ENCODE measurements at regions not wholly inside any gene's neighbourhood (a gene's known extent, or its start where the extent isn't known, plus 50 kb on each side); places are given as distances from the start of the nearest gene placed in this dataset.

- in situ Hi-C loops (cut with MboI; ENCODE audit: low pct_unique_long_range_greater_than_20kb in 2 of 9, low sequenced_read_pairs in 9 of 9, unreplicated experiment in 9 of 9) = no loop called here
- Histone ChIP-seq H3K4me1 (replicated peaks in 1 of 2) (no peaks in the 10 kb centered on the region), H3K27ac (no peak overlapping the region), H3K4me3 (no peak overlapping the region)
- no peak for ATAC-seq (replicated peaks in 6 of 8)
- 33 to 97% (median 82%) methylated on average over 2 to 3 of the region's 3 CpGs for WGBS, 10 experiments
Observed at GRCh38 chr2:11060376-11061169, 94.7 kb upstream of the SLC66A3 start.

- WGBS, 10 experiments = 4 to 100% (median 68%) methylated on average over 1 to 12 of the region's 12 CpGs
- ATAC-seq (replicated peaks in 6 of 8) = no peak
- Histone ChIP-seq H3K4me1 (replicated peaks in 1 of 2) (no peaks in the 10 kb centered on the region), H3K4me3 (no peak overlapping the region), H3K27ac (no peak overlapping the region)
- in situ Hi-C loops (cut with MboI; ENCODE audit: low pct_unique_long_range_greater_than_20kb in 2 of 9, low sequenced_read_pairs in 9 of 9, unreplicated experiment in 9 of 9) = no loop called here
Observed at GRCh38 chr2:11065833-11066485, 89.3 kb upstream of the SLC66A3 start.

DNA sequence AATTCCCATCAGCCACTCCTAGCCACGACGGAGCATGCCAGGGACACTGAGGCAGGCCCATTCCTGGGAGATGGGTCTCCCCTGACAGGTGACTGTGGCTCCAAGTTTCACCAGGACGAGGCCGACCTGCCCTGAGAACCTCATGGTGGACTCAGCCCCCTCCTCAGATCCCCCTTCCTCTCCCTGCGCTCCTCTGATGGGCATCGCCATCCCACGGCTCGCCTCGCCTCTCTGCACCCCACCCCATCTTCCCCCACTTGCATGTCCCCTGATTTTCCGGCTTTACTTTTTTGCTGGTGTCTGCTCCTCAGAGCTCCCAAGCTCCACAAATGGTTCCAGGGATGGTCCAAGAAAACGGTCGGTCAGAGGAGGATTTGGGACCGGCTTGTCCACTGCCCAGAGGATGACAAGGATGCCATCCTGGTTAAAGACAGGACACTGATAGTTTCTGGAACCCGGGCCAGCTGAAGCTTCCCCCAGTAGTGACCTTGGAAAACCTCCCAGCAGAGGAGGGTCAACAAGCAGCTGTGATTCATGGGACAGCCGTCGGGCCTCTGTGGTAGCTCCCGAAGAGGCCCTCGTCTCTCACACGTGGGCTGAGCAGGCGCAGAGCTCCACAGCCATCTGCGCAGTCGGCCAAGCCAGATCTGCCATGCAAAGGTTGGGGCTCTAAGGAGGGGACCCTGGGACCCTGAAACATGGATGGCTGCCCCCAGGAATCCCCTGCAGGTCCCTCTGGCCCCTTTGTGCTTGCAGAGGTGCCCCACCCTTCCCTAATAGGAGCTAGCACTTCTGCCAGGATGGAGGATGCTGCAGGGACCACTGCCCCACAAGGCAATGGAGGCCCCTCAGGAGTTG, 87.8 kb upstream of the SLC66A3 start:
- in situ Hi-C loops (cut with MboI; ENCODE audit: low pct_unique_long_range_greater_than_20kb in 2 of 9, low sequenced_read_pairs in 9 of 9, unreplicated experiment in 9 of 9) = no loop called here
- H3K4me3 ChIP-seq = no peak overlapping the region
- WGBS, 10 experiments = 100% methylated on average over 1 of the region's 22 CpGs; no CpG with 5 or more reads in 8 of the 10 experiments
- H3K4me1 ChIP-seq (replicated peaks in 1 of 2) = no peaks in the 10 kb centered on the region
- no peak overlapping the region for H3K27ac ChIP-seq
- ATAC-seq (replicated peaks in 6 of 8) = no peak

GRCh38 chr2:11068079-11068741, 87.1 kb upstream of the SLC66A3 start:
- WGBS, 10 experiments = 56 to 100% (median 79%) methylated on average over 2 to 8 of the region's 11 CpGs; no CpG with 5 or more reads in 2 of the 10 experiments
- H3K4me3 ChIP-seq = no peak overlapping the region
- no peak for ATAC-seq (replicated peaks in 6 of 8)
- no peaks in the 10 kb centered on the region for H3K4me1 ChIP-seq (replicated peaks in 1 of 2)
- in situ Hi-C loops (cut with MboI; ENCODE audit: low pct_unique_long_range_greater_than_20kb in 2 of 9, low sequenced_read_pairs in 9 of 9, unreplicated experiment in 9 of 9) = no loop called here
- no peak overlapping the region for H3K27ac ChIP-seq

DNA sequence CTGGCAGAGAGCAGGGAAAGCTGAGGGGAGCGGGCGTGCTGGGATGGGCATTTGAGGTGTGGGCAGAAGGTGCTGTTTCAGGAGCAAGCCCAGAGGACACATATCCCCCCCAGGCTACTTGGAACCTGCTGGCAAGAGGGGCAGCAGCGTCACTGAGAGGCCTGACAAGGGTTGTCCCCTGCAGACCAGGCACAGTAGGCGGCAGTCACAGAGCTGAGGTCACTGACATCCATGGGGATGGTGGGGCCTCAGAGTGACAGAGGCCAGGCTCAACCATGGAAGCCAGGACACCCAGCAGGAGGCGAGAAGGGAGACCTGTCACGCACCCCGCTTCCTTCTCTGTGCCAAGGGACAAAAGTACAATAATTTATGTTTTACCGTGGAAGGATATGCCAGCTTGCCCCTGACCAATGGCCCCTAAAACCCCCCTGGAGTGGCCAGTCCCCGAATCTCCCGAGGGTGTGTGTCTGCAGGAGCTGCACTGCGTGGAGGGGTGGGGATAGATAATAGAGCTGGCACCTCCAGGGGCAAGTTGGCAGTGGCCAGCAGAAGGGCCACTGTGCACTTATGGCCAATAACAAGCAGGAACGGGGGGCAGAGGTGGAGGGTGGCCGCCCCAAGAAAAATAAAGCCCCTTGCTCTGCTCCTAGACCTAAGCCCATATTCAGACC, 86.3 kb upstream of the SLC66A3 start:
- H3K27ac ChIP-seq = no peak overlapping the region
- H3K4me3 ChIP-seq = no peak overlapping the region
- no peak for ATAC-seq (replicated peaks in 6 of 8)
- H3K4me1 ChIP-seq (replicated peaks in 1 of 2) = peaks cover 0 to 2% of the 10 kb centered on the region in 2 donors
- in situ Hi-C loops (cut with MboI; ENCODE audit: low pct_unique_long_range_greater_than_20kb in 2 of 9, low sequenced_read_pairs in 9 of 9, unreplicated experiment in 9 of 9) = no loop called here
- WGBS, 10 experiments = 20 to 85% (median 50%) methylated on average over 1 to 5 of the region's 13 CpGs; no CpG with 5 or more reads in 5 of the 10 experiments

- Histone ChIP-seq H3K4me3 (no peak overlapping the region), H3K27ac (no peak overlapping the region), H3K4me1 (replicated peaks in 1 of 2) (peaks cover 0 to 2% of the 10 kb centered on the region in 2 donors)
- ATAC-seq (replicated peaks in 6 of 8) = no peak
- in situ Hi-C loops (cut with MboI; ENCODE audit: low pct_unique_long_range_greater_than_20kb in 2 of 9, low sequenced_read_pairs in 9 of 9, unreplicated experiment in 9 of 9) = no loop called here
- 92 to 100% (median 95%) methylated on average over 2 to 4 of the region's 10 CpGs; no CpG with 5 or more reads in 7 of the 10 experiments for WGBS, 10 experiments
Observed at GRCh38 chr2:11069566-11070185, 85.6 kb upstream of the SLC66A3 start.

DNA sequence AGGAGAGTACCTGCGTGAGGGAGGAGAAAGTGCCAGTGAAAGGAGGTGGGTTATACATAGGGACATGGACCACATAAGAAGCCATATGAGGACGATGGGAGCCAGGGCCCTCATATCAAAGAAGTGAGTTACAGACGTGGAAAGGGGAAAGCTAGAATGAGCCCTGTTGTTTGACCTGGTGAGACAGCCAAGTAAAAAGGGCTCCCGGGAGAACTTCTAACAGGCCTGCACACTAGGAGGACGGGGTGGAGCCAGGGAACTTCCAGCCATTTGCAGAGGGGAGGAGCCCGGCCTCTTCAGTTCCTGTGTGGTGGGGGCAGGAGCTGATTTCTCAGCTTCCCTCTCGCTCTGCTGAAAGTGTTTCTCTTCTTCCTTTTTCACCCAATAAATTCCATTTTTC, 84.1 kb upstream of the SLC66A3 start:
- Histone ChIP-seq H3K4me3 (no peak overlapping the region), H3K27ac (no peak overlapping the region), H3K4me1 (replicated peaks in 1 of 2) (peaks cover 0 to 2% of the 10 kb centered on the region in 2 donors)
- in situ Hi-C loops (cut with MboI; ENCODE audit: low pct_unique_long_range_greater_than_20kb in 2 of 9, low sequenced_read_pairs in 9 of 9, unreplicated experiment in 9 of 9) = no loop called here
- WGBS, 10 experiments = 8 to 88% (median 60%) methylated on average over 1 to 6 of the region's 7 CpGs; no CpG with 5 or more reads in 4 of the 10 experiments
- peak in 5 of 8 experiments; percentile 40 to 97 (median 60) for ATAC-seq (replicated peaks in 6 of 8)

- H3K4me3 ChIP-seq = no peak overlapping the region
- in situ Hi-C loops (cut with MboI; ENCODE audit: low pct_unique_long_range_greater_than_20kb in 2 of 9, low sequenced_read_pairs in 9 of 9, unreplicated experiment in 9 of 9) = no loop called here
- ATAC-seq (replicated peaks in 6 of 8) = no peak
- H3K27ac ChIP-seq = no peak overlapping the region
- H3K4me1 ChIP-seq (replicated peaks in 1 of 2) = peaks cover 0 to 2% of the 10 kb centered on the region in 2 donors
- WGBS, 10 experiments = 100% methylated on average over 1 to 2 of the region's 2 CpGs; no CpG with 5 or more reads in 5 of the 10 experiments
Observed at GRCh38 chr2:11071939-11072338, 83.3 kb upstream of the SLC66A3 start.

- in situ Hi-C loops (cut with MboI; ENCODE audit: low pct_unique_long_range_greater_than_20kb in 2 of 9, low sequenced_read_pairs in 9 of 9, unreplicated experiment in 9 of 9) = no loop called here
- 0 to 94% (median 58%) methylated on average over 1 to 6 of the region's 6 CpGs; no CpG with 5 or more reads in 3 of the 10 experiments for WGBS, 10 experiments
- H3K27ac ChIP-seq = no peak overlapping the region
- no peak for ATAC-seq (replicated peaks in 6 of 8)
- H3K4me3 ChIP-seq = no peak overlapping the region
- H3K4me1 ChIP-seq (replicated peaks in 1 of 2) = peaks cover 0 to 2% of the 10 kb centered on the region in 2 donors
Observed at GRCh38 chr2:11072550-11072949, 82.7 kb upstream of the SLC66A3 start.

GRCh38 chr2:11073251-11073650, 82.0 kb upstream of the SLC66A3 start:
- in situ Hi-C loops (cut with MboI; ENCODE audit: low pct_unique_long_range_greater_than_20kb in 2 of 9, low sequenced_read_pairs in 9 of 9, unreplicated experiment in 9 of 9) = no loop called here
- Histone ChIP-seq H3K4me3 (no peak overlapping the region), H3K4me1 (replicated peaks in 1 of 2) (peaks cover 0 to 2% of the 10 kb centered on the region in 2 donors), H3K27ac (no peak overlapping the region)
- ATAC-seq (replicated peaks in 6 of 8) = peak; percentile 57 to 88 (median 68)
- WGBS, 10 experiments = 9 to 40% (median 24%) methylated on average over 1 to 4 of the region's 10 CpGs; no CpG with 5 or more reads in 6 of the 10 experiments

DNA sequence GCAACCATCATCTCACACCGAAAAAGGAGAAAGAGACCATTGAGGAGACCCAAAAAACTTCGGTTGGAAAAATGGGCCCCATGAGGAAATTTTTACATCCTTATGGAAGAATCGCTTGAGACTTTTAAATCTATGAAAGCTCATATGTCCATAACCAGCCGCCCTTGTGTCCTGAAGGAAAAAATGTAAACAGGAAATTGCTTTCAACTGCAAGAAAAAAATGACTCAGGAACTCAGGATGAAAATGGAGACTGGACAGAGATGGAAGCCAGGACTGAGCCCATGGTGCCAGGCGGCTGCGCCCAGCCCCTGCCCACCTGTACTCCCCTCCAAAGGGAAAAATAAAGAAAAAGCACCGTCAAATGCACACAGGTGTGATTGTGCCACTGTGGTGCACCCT, 81.5 kb upstream of the SLC66A3 start:
- ATAC-seq (replicated peaks in 6 of 8) = no peak
- Histone ChIP-seq H3K27ac (no peak overlapping the region), H3K4me3 (no peak overlapping the region), H3K4me1 (replicated peaks in 1 of 2) (peaks cover 0 to 2% of the 10 kb centered on the region in 2 donors)
- WGBS, 10 experiments = 8 to 100% (median 78%) methylated on average over 1 to 6 of the region's 7 CpGs; no CpG with 5 or more reads in 1 of the 10 experiments
- in situ Hi-C loops (cut with MboI; ENCODE audit: low pct_unique_long_range_greater_than_20kb in 2 of 9, low sequenced_read_pairs in 9 of 9, unreplicated experiment in 9 of 9) = no loop called here
